NB4 (cell line): ENCODE measurements at regions not wholly inside any gene's neighbourhood (a gene's known extent, or its start where the extent isn't known, plus 50 kb on each side); places are given as distances from the start of the nearest gene placed in this dataset.

Source experiments
- MYC ChIP-seq: IDR thresholded peaks from 2 replicates; pipeline ENCODE4 v1.6.1; 2011; ENCODE audit warnings: low read depth, low read length
- POLR2A ChIP-seq: IDR thresholded peaks from 2 replicates; pipeline ENCODE4 v1.6.1; 2011; ENCODE audit warnings: mild to moderate bottlenecking; ENCODE audit not compliant: insufficient read length; ENCODE audit errors: extremely low read depth
- TF ChIP-seq, protein P1 (sequence below): IDR thresholded peaks from one replicate; pipeline ENCODE4 v1.5.1; 2012; ENCODE audit warnings: low read depth, low read length

GRCh38 chr4:155140889-155141288, 67.5 kb upstream of the NPY2R start:
- TF ChIP-seq, protein P1, sequence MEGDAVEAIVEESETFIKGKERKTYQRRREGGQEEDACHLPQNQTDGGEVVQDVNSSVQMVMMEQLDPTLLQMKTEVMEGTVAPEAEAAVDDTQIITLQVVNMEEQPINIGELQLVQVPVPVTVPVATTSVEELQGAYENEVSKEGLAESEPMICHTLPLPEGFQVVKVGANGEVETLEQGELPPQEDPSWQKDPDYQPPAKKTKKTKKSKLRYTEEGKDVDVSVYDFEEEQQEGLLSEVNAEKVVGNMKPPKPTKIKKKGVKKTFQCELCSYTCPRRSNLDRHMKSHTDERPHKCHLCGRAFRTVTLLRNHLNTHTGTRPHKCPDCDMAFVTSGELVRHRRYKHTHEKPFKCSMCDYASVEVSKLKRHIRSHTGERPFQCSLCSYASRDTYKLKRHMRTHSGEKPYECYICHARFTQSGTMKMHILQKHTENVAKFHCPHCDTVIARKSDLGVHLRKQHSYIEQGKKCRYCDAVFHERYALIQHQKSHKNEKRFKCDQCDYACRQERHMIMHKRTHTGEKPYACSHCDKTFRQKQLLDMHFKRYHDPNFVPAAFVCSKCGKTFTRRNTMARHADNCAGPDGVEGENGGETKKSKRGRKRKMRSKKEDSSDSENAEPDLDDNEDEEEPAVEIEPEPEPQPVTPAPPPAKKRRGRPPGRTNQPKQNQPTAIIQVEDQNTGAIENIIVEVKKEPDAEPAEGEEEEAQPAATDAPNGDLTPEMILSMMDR = no peak
- no peak for TF ChIP-seq POLR2A
- TF ChIP-seq MYC = no peak
